GM06990 (cell line): ENCODE measurements at regions not wholly inside any gene's neighbourhood (a gene's known extent, or its start where the extent isn't known, plus 50 kb on each side); places are given as distances from the start of the nearest gene placed in this dataset.
"Not testable (repeated sequence)": the region's sequence is repeated elsewhere in the genome, so short reads cannot be mapped to it uniquely, and the experiment has no call there.

ENCODE experiments used
- DNase-seq: peaks from one replicate; pipeline ENCODE4 v3.0.0-alpha.2; 2011; ENCODE audit not compliant: insufficient read length; ENCODE audit errors: extremely low read depth
- H3K27me3 ChIP-seq: replicated peaks from 2 replicates; pipeline ENCODE4 v1.6.0; 2011; ENCODE audit warnings: low read length; ENCODE audit not compliant: control insufficient read depth, insufficient read depth
- H3K36me3 ChIP-seq: 2 replicates; pipeline ENCODE4 v1.5.1; 2011; ENCODE audit warnings: low read length; ENCODE audit not compliant: control insufficient read depth, insufficient read depth
- H3K4me3 ChIP-seq: replicated peaks from 2 replicates; pipeline ENCODE4 v1.5.1; 2011; ENCODE audit warnings: low read depth, mild to moderate bottlenecking, control low read depth, low read length
- CTCF ChIP-seq: IDR thresholded peaks from 2 replicates; pipeline ENCODE4 v1.5.1; 2011; ENCODE audit warnings: low read length, control low read depth, mild to moderate bottlenecking, inconsistent platforms; ENCODE audit not compliant: insufficient read depth, poor library complexity, severe bottlenecking

DNA sequence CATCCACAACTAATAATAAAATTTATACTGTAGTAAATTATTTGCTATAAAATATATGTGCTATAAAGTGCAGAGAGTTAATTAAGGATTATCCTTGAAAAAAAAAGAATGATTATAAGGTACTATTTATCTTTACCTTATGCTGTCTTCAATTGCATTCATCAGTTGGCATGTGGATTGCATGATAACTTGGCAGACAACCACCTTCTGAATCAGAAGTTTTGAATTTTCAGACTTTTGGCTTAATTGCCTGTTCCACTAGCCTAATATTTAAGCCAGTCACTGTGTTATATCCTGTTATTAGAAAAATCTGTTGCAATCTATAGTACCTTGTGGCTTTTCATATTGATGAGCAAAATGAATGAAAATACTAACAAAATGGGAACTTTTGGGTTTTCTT, 1040.3 kb upstream of the PCDH10 start:
- Histone ChIP-seq H3K36me3 (no peaks in the 10 kb centered on the region), H3K4me3 (no peak overlapping the region), H3K27me3 (no peaks in the 10 kb centered on the region)
- TF ChIP-seq CTCF, result no peak
- DNase-seq, result no peak

DNA sequence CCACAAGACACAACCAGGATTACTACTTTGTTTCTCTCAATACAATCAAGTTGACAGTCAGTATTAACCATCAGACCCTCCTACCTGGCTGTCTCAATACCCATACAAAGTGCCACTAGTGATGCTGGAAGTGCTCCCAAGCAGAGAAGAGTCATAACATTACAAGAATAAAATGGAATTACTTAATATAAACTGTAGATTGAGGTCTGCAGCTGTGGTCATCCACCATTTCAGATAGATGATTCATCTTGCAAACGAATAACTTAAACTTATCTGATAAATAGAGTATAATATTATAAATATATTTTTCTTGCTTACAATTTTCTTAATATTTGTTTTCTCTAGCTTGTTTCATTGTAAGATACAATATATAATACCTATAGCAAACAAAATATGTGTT, 1034.2 kb upstream of the PCDH10 start:
- Histone ChIP-seq H3K27me3 (no peaks in the 10 kb centered on the region), H3K4me3 (no peak overlapping the region), H3K36me3 (no peaks in the 10 kb centered on the region)
- DNase-seq, result no peak
- no peak for TF ChIP-seq CTCF

- H3K4me3 ChIP-seq, H3K27me3 ChIP-seq, H3K36me3 ChIP-seq, DNase-seq: not testable (repeated sequence)
These were observed 1026.4 kb upstream of the PCDH10 start for GRCh38 chr4:132122741-132123140.

GRCh38 chr4:132123870-132124623, 1025.0 kb upstream of the PCDH10 start:
- TF ChIP-seq CTCF, result no peak
- Histone ChIP-seq H3K4me3 (no peak overlapping the region), H3K27me3 (no peaks in the 10 kb centered on the region), H3K36me3 (no peaks in the 10 kb centered on the region)
- no peak for DNase-seq

DNA sequence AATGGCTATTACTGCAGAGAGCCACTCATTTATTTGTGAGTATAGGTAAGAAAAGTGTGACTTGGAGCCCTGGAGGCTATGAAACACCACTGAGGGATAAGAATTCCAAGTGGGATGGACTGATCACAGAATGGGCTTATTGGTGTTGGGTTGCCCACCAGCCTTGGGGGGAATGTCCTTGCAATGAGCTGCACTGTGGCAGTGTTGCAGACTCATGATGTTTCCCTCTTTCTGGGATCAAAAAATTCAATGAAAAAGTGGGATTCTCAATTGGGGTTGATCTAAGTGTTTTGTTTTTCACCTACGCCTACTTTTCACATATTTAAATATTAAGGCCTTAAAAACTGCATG, 1024.5 kb upstream of the PCDH10 start:
- Histone ChIP-seq H3K4me3 (no peak overlapping the region), H3K36me3 (no peaks in the 10 kb centered on the region), H3K27me3 (no peaks in the 10 kb centered on the region)
- no peak for TF ChIP-seq CTCF
- no peak for DNase-seq

DNA sequence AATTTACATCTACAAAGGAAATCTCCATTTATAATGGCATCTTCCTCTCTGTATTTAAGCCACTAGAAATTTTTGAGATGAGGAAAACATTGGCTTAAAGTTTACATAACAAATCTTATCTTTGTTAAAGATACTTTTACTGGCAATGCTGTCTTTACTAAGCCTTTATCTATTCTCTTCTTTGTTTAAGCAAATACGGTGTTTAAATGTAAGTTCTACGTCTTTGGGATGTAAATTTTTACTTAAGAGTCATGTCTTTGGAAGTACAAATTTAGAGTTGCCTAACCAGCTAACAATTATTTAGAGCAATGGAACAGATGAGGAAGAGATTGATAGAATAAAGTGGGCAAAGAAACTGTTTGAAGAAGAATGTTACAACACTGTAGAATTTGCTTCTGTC, 1024.0 kb upstream of the PCDH10 start:
- Histone ChIP-seq H3K27me3 (no peaks in the 10 kb centered on the region), H3K4me3 (no peak overlapping the region), H3K36me3 (no peaks in the 10 kb centered on the region)
- TF ChIP-seq CTCF, result no peak
- DNase-seq, result no peak
